Activated CD8-positive, alpha-beta memory T cell treated with anti-CD3 and anti-CD28 coated beads for 48 hours (primary cell): ENCODE measurements at regions not wholly inside any gene's neighbourhood (a gene's known extent, or its start where the extent isn't known, plus 50 kb on each side); places are given as distances from the start of the nearest gene placed in this dataset.
"Not testable (repeated sequence)": the region's sequence is repeated elsewhere in the genome, so short reads cannot be mapped to it uniquely, and the experiment has no call there.

Source experiments
- DNase-seq, 3 experiments: peaks; one replicate each; pipeline ENCODE4 v3.0.0-alpha.2; 2020; ENCODE audit warnings: low read depth in 2 of 3, low spot score in 2 of 3

GRCh38 chrX:38939067-38939466 is 137.8 kb downstream of the MID1IP1 start:
- DNase-seq = no peak

GRCh38 chrX:38940547-38940946 is 139.3 kb downstream of the MID1IP1 start:
- DNase-seq = no peak

- no peak for DNase-seq
Observed at GRCh38 chrX:38941675-38942074, 140.4 kb downstream of the MID1IP1 start.

- no peak for DNase-seq
Observed at GRCh38 chrX:38943120-38943519, 141.9 kb downstream of the MID1IP1 start.

- DNase-seq = no peak
Observed at GRCh38 chrX:38948046-38948445, 146.8 kb downstream of the MID1IP1 start.

GRCh38 chrX:38954520-38954919 is 153.3 kb downstream of the MID1IP1 start:
- no peak for DNase-seq

- no peak for DNase-seq
Observed at GRCh38 chrX:38959736-38960135, 158.5 kb downstream of the MID1IP1 start.

GRCh38 chrX:38960137-38960536 is 158.9 kb downstream of the MID1IP1 start:
- DNase-seq = no peak

- no peak for DNase-seq
Observed at GRCh38 chrX:38961936-38962335, 160.7 kb downstream of the MID1IP1 start.

- not testable (repeated sequence) for DNase-seq
Observed at GRCh38 chrX:38963244-38963643, 162.0 kb downstream of the MID1IP1 start.

GRCh38 chrX:38965888-38966287 is 164.6 kb downstream of the MID1IP1 start:
- no peak for DNase-seq

- no peak for DNase-seq
Observed at GRCh38 chrX:38968344-38969216, 167.3 kb downstream of the MID1IP1 start.

GRCh38 chrX:38970074-38970473 is 168.8 kb downstream of the MID1IP1 start:
- DNase-seq = no peak

GRCh38 chrX:38970845-38971244 is 169.6 kb downstream of the MID1IP1 start:
- no peak for DNase-seq

GRCh38 chrX:38973322-38973721 is 172.1 kb downstream of the MID1IP1 start:
- DNase-seq = no peak

- no peak for DNase-seq
Observed at GRCh38 chrX:38974542-38974941, 173.3 kb downstream of the MID1IP1 start.

GRCh38 chrX:38975368-38975942 is 174.2 kb downstream of the MID1IP1 start:
- no peak for DNase-seq

- DNase-seq = no peak
Observed at GRCh38 chrX:38982370-38982769, 181.1 kb downstream of the MID1IP1 start.

- DNase-seq = no peak
Observed at GRCh38 chrX:38982843-38983242, 181.6 kb downstream of the MID1IP1 start.

- DNase-seq = no peak
Observed at GRCh38 chrX:38985375-38985774, 184.1 kb downstream of the MID1IP1 start.

- no peak for DNase-seq
Observed at GRCh38 chrX:38985945-38986344, 184.7 kb downstream of the MID1IP1 start.

GRCh38 chrX:38986586-38986985 is 185.3 kb downstream of the MID1IP1 start:
- DNase-seq = no peak

- no peak for DNase-seq
Observed at GRCh38 chrX:38987198-38987651, 186.0 kb downstream of the MID1IP1 start.
